ENCODE measurements at regions not wholly inside any gene's neighbourhood (a gene's known extent, or its start where the extent isn't known, plus 50 kb on each side); places are given as distances from the start of the nearest gene placed in this dataset.

- TF ChIP-seq POLR2AphosphoS5 (IDR thresholded peaks at IDR 0.05; ENCODE audit: low read depth, low read length) (no peak), CTCF (IDR thresholded peaks at IDR 0.05) (no peak), REST (IDR thresholded peaks at IDR 0.05; ENCODE audit: insufficient read depth in 1 of 2, low read depth in 2 of 2, low read length in 1 of 2) (no peak), SIN3A (IDR thresholded peaks at IDR 0.05; ENCODE audit: borderline replicate concordance, insufficient read depth, low read depth, low read length) (no peak)
Observed at GRCh38 chr5:19342942-19343341, 645.1 kb downstream of the CDH18 start.
